Endothelial cell of umbilical vein (primary cell): ENCODE measurements at regions not wholly inside any gene's neighbourhood (a gene's known extent, or its start where the extent isn't known, plus 50 kb on each side); places are given as distances from the start of the nearest gene placed in this dataset.

Source experiments
- BruUV-seq: library from RNA; stranded (reverse); fragments of 400-500 nt; replicated peaks from 2 replicates; lab custom pipeline; 2021; lab: Mats Ljungman, UMichigan
- CTCF ChIA-PET: fragments of 300-600, 350-600 bp; sonication (Branson Sonifier 250); formaldehyde crosslinking; loops from one replicate; lab custom pipeline; 2021; ENCODE audit warnings: antibody characterized with exemption, inconsistent platforms; lab: Charles Lee
- POLR2A ChIA-PET: fragments of 300-600, 350-600 bp; sonication (Branson Sonifier 250); formaldehyde crosslinking; loops from one replicate; lab custom pipeline; 2021; ENCODE audit warnings: antibody characterized with exemption, inconsistent platforms; lab: Charles Lee
- DNase-seq: peaks from one replicate; pipeline ENCODE4 v3.0.0-alpha.2; 2011; ENCODE audit warnings: low read depth, low spot score
- FAIRE-seq: peaks from 2 replicates; lab custom pipeline; 2011; peaks lifted over from hg19 to GRCh38; lab: Jason Lieb, UNC
- H2AFZ ChIP-seq: 2 replicates; pipeline ENCODE4 v1.6.0; 2012; ENCODE audit warnings: low read depth, low read length, control low read depth, inconsistent platforms
- H3K27ac ChIP-seq: 2 replicates; pipeline ENCODE4 v1.5.1; 2011; ENCODE audit warnings: low read depth, mild to moderate bottlenecking, control low read depth, low read length, moderate library complexity; ENCODE audit not compliant: insufficient read depth
- H3K27me3 ChIP-seq, 2 experiments: 2 replicates each; pipeline versions ENCODE4 v1.6.0 to v1.6.1; 2011; ENCODE audit warnings: low read length in 2 of 2, mixed read lengths in 1 of 2; ENCODE audit not compliant: control insufficient read depth in 2 of 2, insufficient read depth in 2 of 2
- H3K36me3 ChIP-seq, 2 experiments: 2 replicates in 1 of 2; 3 replicates in 1 of 2; pipeline ENCODE4 v1.5.1; 2011; ENCODE audit warnings: low read length in 2 of 2, mild to moderate bottlenecking in 1 of 2, moderate library complexity in 1 of 2; ENCODE audit not compliant: control insufficient read depth in 2 of 2, insufficient read depth in 2 of 2; ENCODE audit errors: extremely low read depth in 1 of 2
- H3K4me1 ChIP-seq: 3 replicates; pipeline ENCODE4 v1.5.1; 2011; ENCODE audit warnings: mild to moderate bottlenecking, low read length; ENCODE audit not compliant: control insufficient read depth, insufficient read depth; ENCODE audit errors: extremely low read depth
- H3K4me2 ChIP-seq: 2 replicates; pipeline ENCODE4 v1.6.1; 2011; ENCODE audit warnings: low read length, control low read depth, mixed read lengths; ENCODE audit not compliant: insufficient read depth
- H3K4me3 ChIP-seq, 3 experiments: fragments of 200-600 bp in 1 of 3; sonication (generic), shearing (Covaris generic) in 1 of 3; replicated peaks in 1 of 3; 2 replicates each; pipeline ENCODE4 v1.5.1; 2011 to 2016; ENCODE audit warnings: control low read depth in 3 of 3, low read length in 3 of 3, mild to moderate bottlenecking in 2 of 3, inconsistent platforms in 1 of 3, low read depth in 1 of 3, moderate library complexity in 1 of 3; ENCODE audit not compliant: insufficient read depth in 1 of 3
- H3K79me2 ChIP-seq: 2 replicates; pipeline ENCODE4 v1.6.0; 2012; ENCODE audit warnings: low read length, inconsistent platforms; ENCODE audit not compliant: control insufficient read depth, insufficient read depth
- H3K9ac ChIP-seq: replicated peaks from 2 replicates; pipeline ENCODE3; 2011; ENCODE audit warnings: low read length, control low read depth; ENCODE audit not compliant: insufficient read depth; ENCODE audit errors: extremely low read depth
- H3K9me1 ChIP-seq: replicated peaks from 3 replicates; pipeline ENCODE4 v1.6.0; 2011; ENCODE audit warnings: mild to moderate bottlenecking, low read length; ENCODE audit not compliant: control insufficient read depth, insufficient read depth; ENCODE audit errors: extremely low read depth
- H3K9me3 ChIP-seq: replicated peaks from 2 replicates; pipeline ENCODE4 v1.5.1; 2012; ENCODE audit warnings: low read length, inconsistent platforms; ENCODE audit not compliant: control insufficient read depth, insufficient read depth
- H4K20me1 ChIP-seq: replicated peaks from 2 replicates; pipeline ENCODE3; 2011; ENCODE audit warnings: mild to moderate bottlenecking, low read length; ENCODE audit not compliant: control insufficient read depth, insufficient read depth; ENCODE audit errors: extremely low read depth
- EZH2 ChIP-seq: IDR thresholded peaks from 2 replicates; pipeline ENCODE4 v1.6.1; 2012; ENCODE audit warnings: borderline replicate concordance, low read depth, mild to moderate bottlenecking, moderate library complexity, low read length, inconsistent platforms; ENCODE audit not compliant: severe bottlenecking
- FOS ChIP-seq: IDR thresholded peaks from 2 replicates; pipeline ENCODE4 v1.6.1; 2011; ENCODE audit warnings: mild to moderate bottlenecking, low read length, moderate library complexity, borderline replicate concordance; ENCODE audit not compliant: insufficient read depth
- GATA2 ChIP-seq: IDR thresholded peaks from 2 replicates; pipeline ENCODE4 v1.7.0; 2011; ENCODE audit warnings: low read depth, mild to moderate bottlenecking, moderate library complexity, mixed read lengths, low read length; ENCODE audit not compliant: insufficient read length, insufficient read depth
- JUN ChIP-seq: IDR thresholded peaks from 2 replicates; pipeline ENCODE4 v1.6.1; 2011; ENCODE audit warnings: borderline replicate concordance, low read depth; ENCODE audit not compliant: insufficient read length, insufficient read depth
- MYC ChIP-seq: IDR thresholded peaks from one replicate; pipeline ENCODE4 v1.6.1; 2011; ENCODE audit warnings: mild to moderate bottlenecking, low read depth, low read length
- POLR2A ChIP-seq: IDR thresholded peaks from 2 replicates; pipeline ENCODE4 v1.6.1; 2012; ENCODE audit warnings: low read depth, mild to moderate bottlenecking, control low read depth, low read length
- POLR2AphosphoS5 ChIP-seq: IDR thresholded peaks from 2 replicates; pipeline ENCODE4 v1.6.1; 2012; ENCODE audit warnings: low read depth, mild to moderate bottlenecking, control low read depth, low read length, moderate library complexity; ENCODE audit not compliant: insufficient read depth
- dilution Hi-C: fragments of 300-500 bp; cut with MboI; formaldehyde crosslinking; loops from one replicate; pipeline ENCODE4 v1.15.0; 2019; ENCODE audit warnings: low sequenced_read_pairs; ENCODE audit not compliant: extremely low pct_ligation_motif_present
- intact Hi-C: fragments of 100-400 bp; cut with micrococcal nuclease; formaldehyde crosslinking; loops from one replicate; pipeline ENCODE4 v1.10.0; 2022
- TF ChIP-seq, protein P1 (sequence below), 2 donors: IDR thresholded peaks; 1 replicate in 1 of 2; 2 replicates in 1 of 2; pipeline ENCODE4 v1.5.1; 2011; ENCODE audit warnings: low read length in 2 of 2, mild to moderate bottlenecking in 2 of 2, moderate library complexity in 2 of 2, control low read depth in 1 of 2, inconsistent platforms in 1 of 2, low read depth in 1 of 2; ENCODE audit not compliant: insufficient read depth in 1 of 2; ENCODE audit errors: extremely low read depth in 1 of 2
- TF ChIP-seq, protein P2 (sequence below): IDR thresholded peaks from 2 replicates; pipeline ENCODE4 v1.6.1; 2011; ENCODE audit not compliant: insufficient read depth, insufficient read length

DNA sequence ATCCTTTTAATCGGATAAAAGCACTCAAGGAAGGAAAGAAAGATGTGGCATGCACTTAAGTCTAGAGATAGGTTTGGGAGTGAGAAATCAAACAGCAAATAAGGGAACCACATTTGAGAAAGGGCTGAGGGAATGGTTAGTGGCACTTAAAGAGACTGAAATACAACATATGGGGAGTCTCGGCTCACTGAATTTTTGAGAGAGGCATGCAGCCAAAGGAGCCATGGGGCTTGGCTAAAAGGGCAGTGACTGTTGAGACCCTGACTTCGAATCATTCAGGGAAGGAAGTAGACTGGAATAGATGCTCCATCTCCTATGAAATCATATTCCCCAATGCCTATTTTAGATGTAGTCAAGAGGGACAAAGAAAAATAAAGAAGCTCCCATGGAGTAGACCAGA is 58.3 kb upstream of the HAO2 start:
- H3K9me3 ChIP-seq: no peaks in the 10 kb centered on the region
- H3K27ac ChIP-seq: no peak overlapping the region
- no peaks in the 10 kb centered on the region for H3K79me2 ChIP-seq
- DNase-seq: no peak
- H3K27me3 ChIP-seq: no peaks in the 10 kb centered on the region
- no peaks in the 10 kb centered on the region for H3K4me1 ChIP-seq
- no peaks in the 10 kb centered on the region for H3K36me3 ChIP-seq
- ChIA-PET POLR2A (no interaction called here), CTCF (no interaction called here)
- no TSS peak for BruUV-seq
- dilution Hi-C loops: no loop called here
- no peak overlapping the region for H3K4me3 ChIP-seq
- intact Hi-C loops: no loop called here
- TF ChIP-seq POLR2AphosphoS5: no peak
- TF ChIP-seq, protein P1, sequence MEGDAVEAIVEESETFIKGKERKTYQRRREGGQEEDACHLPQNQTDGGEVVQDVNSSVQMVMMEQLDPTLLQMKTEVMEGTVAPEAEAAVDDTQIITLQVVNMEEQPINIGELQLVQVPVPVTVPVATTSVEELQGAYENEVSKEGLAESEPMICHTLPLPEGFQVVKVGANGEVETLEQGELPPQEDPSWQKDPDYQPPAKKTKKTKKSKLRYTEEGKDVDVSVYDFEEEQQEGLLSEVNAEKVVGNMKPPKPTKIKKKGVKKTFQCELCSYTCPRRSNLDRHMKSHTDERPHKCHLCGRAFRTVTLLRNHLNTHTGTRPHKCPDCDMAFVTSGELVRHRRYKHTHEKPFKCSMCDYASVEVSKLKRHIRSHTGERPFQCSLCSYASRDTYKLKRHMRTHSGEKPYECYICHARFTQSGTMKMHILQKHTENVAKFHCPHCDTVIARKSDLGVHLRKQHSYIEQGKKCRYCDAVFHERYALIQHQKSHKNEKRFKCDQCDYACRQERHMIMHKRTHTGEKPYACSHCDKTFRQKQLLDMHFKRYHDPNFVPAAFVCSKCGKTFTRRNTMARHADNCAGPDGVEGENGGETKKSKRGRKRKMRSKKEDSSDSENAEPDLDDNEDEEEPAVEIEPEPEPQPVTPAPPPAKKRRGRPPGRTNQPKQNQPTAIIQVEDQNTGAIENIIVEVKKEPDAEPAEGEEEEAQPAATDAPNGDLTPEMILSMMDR (IDR thresholded peaks at IDR 0.05; ENCODE audit: extremely low read depth in 1 of 2, insufficient read depth in 1 of 2, low read depth in 1 of 2, low read length in 2 of 2): no peak
- TF ChIP-seq GATA2: no peak
- no peak for TF ChIP-seq POLR2A
- no peak for FAIRE-seq
- no peak overlapping the region for H3K9ac ChIP-seq
- H3K9me1 ChIP-seq: no peaks in the 10 kb centered on the region
- H3K4me2 ChIP-seq: no peak overlapping the region
- no peaks in the 10 kb centered on the region for H4K20me1 ChIP-seq
- H2AFZ ChIP-seq: no peak overlapping the region

DNA sequence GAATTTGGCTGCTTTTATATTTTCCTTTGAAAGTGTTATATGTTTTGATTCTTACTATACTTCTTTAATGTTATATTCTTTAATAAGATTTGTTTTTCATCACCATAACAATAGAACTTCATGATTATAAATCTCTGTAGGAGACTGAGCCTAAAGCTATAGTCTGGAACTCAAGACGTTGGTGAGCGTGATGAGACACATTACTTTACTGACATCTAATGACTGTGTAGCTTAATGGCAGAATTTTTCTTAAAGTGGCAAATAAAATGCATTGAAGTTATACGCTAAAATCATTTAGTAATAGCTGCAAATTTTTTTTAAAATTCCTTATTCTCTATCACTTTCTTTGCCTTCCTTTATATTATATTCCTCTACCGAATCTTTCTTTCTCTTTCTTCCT is 56.1 kb upstream of the HAO2 start:
- CTCF ChIA-PET: interaction anchor here (0.6 to 1.5 kb wide), 2 partner anchors 13 to 38 kb away, joined by 3 read pairs; no protein-coding TSS in a partner anchor
- H3K27me3 ChIP-seq: no peaks in the 10 kb centered on the region
- POLR2A ChIA-PET: no interaction called here
- FAIRE-seq: no peak
- intact Hi-C loops (no loop called here), dilution Hi-C loops (no loop called here)
- no peak overlapping the region for H2AFZ ChIP-seq
- no peaks in the 10 kb centered on the region for H3K9me1 ChIP-seq
- no peak overlapping the region for H3K4me3 ChIP-seq
- H3K4me1 ChIP-seq: no peaks in the 10 kb centered on the region
- TF ChIP-seq, protein P2, sequence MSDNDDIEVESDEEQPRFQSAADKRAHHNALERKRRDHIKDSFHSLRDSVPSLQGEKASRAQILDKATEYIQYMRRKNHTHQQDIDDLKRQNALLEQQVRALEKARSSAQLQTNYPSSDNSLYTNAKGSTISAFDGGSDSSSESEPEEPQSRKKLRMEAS: no peak
- TF ChIP-seq POLR2AphosphoS5: no peak
- no peak for TF ChIP-seq POLR2A
- TF ChIP-seq FOS: no peak
- TF ChIP-seq MYC: no peak
- TF ChIP-seq, protein P1 (IDR thresholded peaks at IDR 0.05; ENCODE audit: extremely low read depth in 1 of 2, insufficient read depth in 1 of 2, low read depth in 1 of 2, low read length in 2 of 2): no peak
- TF ChIP-seq EZH2: no peak
- no peak for TF ChIP-seq JUN
- no peak for TF ChIP-seq GATA2
- H3K27ac ChIP-seq: no peak overlapping the region
- no peaks in the 10 kb centered on the region for H3K79me2 ChIP-seq
- no peaks in the 10 kb centered on the region for H3K9me3 ChIP-seq
- H3K4me2 ChIP-seq: no peak overlapping the region
- DNase-seq: no peak
- no peaks in the 10 kb centered on the region for H4K20me1 ChIP-seq
- H3K9ac ChIP-seq: no peak overlapping the region
- no TSS peak for BruUV-seq
- no peaks in the 10 kb centered on the region for H3K36me3 ChIP-seq
